Mesenchymal stem cell (in vitro differentiated cells and primary cell): ENCODE measurements at regions not wholly inside any gene's neighbourhood (a gene's known extent, or its start where the extent isn't known, plus 50 kb on each side); places are given as distances from the start of the nearest gene placed in this dataset.
A peak's percentile ranks its signal among the peaks of the same experiment; 100 is the strongest.

ENCODE experiments used
- DNase-seq: peaks from one replicate; pipeline ENCODE4 v3.0.0-alpha.2; 2013
- H2AFZ ChIP-seq: one replicate; pipeline ENCODE4 v1.6.1; 2013; ENCODE audit warnings: low read depth, mild to moderate bottlenecking, control low read depth, inconsistent platforms, low read length, moderate library complexity
- H2AK5ac ChIP-seq: 2 replicates; pipeline ENCODE4 v1.6.1; 2013; ENCODE audit warnings: low read length, moderate library complexity, mild to moderate bottlenecking, inconsistent platforms; ENCODE audit not compliant: severe bottlenecking
- H2BK120ac ChIP-seq: one replicate; pipeline ENCODE4 v1.6.1; 2013; ENCODE audit warnings: low read depth, mild to moderate bottlenecking, inconsistent platforms, low read length, moderate library complexity
- H2BK12ac ChIP-seq, 2 experiments: one replicate each; pipeline ENCODE4 v1.6.1; 2013; ENCODE audit warnings: inconsistent platforms in 2 of 2, low read length in 2 of 2, mild to moderate bottlenecking in 2 of 2, moderate library complexity in 2 of 2, control low read depth in 1 of 2
- H2BK15ac ChIP-seq: one replicate; pipeline ENCODE4 v1.6.1; 2013; ENCODE audit warnings: mild to moderate bottlenecking, low read depth, inconsistent platforms; ENCODE audit not compliant: poor library complexity, severe bottlenecking
- H2BK5ac ChIP-seq: 2 replicates; pipeline ENCODE4 v1.6.1; 2013; ENCODE audit warnings: low read depth, mild to moderate bottlenecking, low read length, control low read depth, inconsistent platforms; ENCODE audit not compliant: poor library complexity, severe bottlenecking
- H3K14ac ChIP-seq, 2 experiments: one replicate each; pipeline ENCODE4 v1.6.1; 2013; ENCODE audit warnings: inconsistent platforms in 2 of 2, low read length in 2 of 2, control low read depth in 1 of 2, mild to moderate bottlenecking in 1 of 2, moderate library complexity in 1 of 2
- H3K18ac ChIP-seq, 2 experiments: one replicate each; pipeline ENCODE4 v1.6.1; 2013; ENCODE audit warnings: inconsistent platforms in 2 of 2, low read length in 2 of 2, control low read depth in 1 of 2, low read depth in 1 of 2, mild to moderate bottlenecking in 1 of 2
- H3K23ac ChIP-seq, 2 experiments: one replicate each; pipeline ENCODE4 v1.6.1; 2013; ENCODE audit warnings: inconsistent platforms in 2 of 2, low read length in 2 of 2, mild to moderate bottlenecking in 2 of 2, moderate library complexity in 2 of 2, control low read depth in 1 of 2
- H3K27ac ChIP-seq: 2 replicates; pipeline ENCODE4 v1.5.1; 2013; ENCODE audit warnings: mild to moderate bottlenecking, moderate library complexity, low read length, control low read depth, inconsistent platforms; ENCODE audit not compliant: poor library complexity, severe bottlenecking
- H3K27me3 ChIP-seq, 2 experiments: 2 replicates each; pipeline versions ENCODE4 v1.6.1 to v1.7.0; 2013; ENCODE audit warnings: low read length in 2 of 2, mild to moderate bottlenecking in 2 of 2, moderate library complexity in 2 of 2, control low read depth in 1 of 2, inconsistent platforms in 1 of 2; ENCODE audit not compliant: control insufficient read depth in 1 of 2, insufficient read depth in 1 of 2
- H3K36me3 ChIP-seq, 2 experiments: 2 replicates each; pipeline versions ENCODE4 v1.6.1 to v1.7.0; 2013; ENCODE audit warnings: low read length in 2 of 2, control low read depth in 1 of 2, inconsistent platforms in 1 of 2, low read depth in 1 of 2, mild to moderate bottlenecking in 1 of 2; ENCODE audit not compliant: insufficient read depth in 2 of 2, control insufficient read depth in 1 of 2
- H3K4ac ChIP-seq, 2 experiments: one replicate each; pipeline ENCODE4 v1.6.1; 2013; ENCODE audit warnings: inconsistent platforms in 2 of 2, low read length in 2 of 2, mild to moderate bottlenecking in 2 of 2, moderate library complexity in 2 of 2, control low read depth in 1 of 2, low read depth in 1 of 2
- H3K4me1 ChIP-seq: 2 replicates; pipeline ENCODE4 v1.6.1; 2013; ENCODE audit warnings: low read depth, low read length, control low read depth; ENCODE audit not compliant: control insufficient read depth, insufficient read depth
- H3K4me2 ChIP-seq: 2 replicates; pipeline ENCODE4 v1.6.1; 2013; ENCODE audit warnings: low read length, mild to moderate bottlenecking, inconsistent platforms; ENCODE audit not compliant: poor library complexity, severe bottlenecking
- H3K4me3 ChIP-seq, 2 experiments: 2 replicates each; pipeline versions ENCODE4 v1.5.1 to v1.7.0; 2013; ENCODE audit warnings: low read length in 2 of 2, mild to moderate bottlenecking in 2 of 2, control low read depth in 1 of 2, low read depth in 1 of 2; ENCODE audit not compliant: insufficient read depth in 1 of 2
- H3K79me1 ChIP-seq: replicated peaks from 2 replicates; pipeline ENCODE4 v1.6.1; 2013; ENCODE audit warnings: mild to moderate bottlenecking, control low read depth, low read length, inconsistent platforms; ENCODE audit not compliant: poor library complexity, severe bottlenecking
- H3K9ac ChIP-seq: 2 replicates; pipeline ENCODE4 v1.7.0; 2013; ENCODE audit warnings: mild to moderate bottlenecking, low read length, moderate library complexity
- H3K9me3 ChIP-seq: 2 replicates; pipeline ENCODE4 v1.7.0; 2013; ENCODE audit warnings: mild to moderate bottlenecking, low read length; ENCODE audit not compliant: control insufficient read depth
- H4K8ac ChIP-seq: one replicate; pipeline ENCODE4 v1.6.1; 2013; ENCODE audit warnings: inconsistent platforms, mild to moderate bottlenecking, low read length, moderate library complexity
- H4K91ac ChIP-seq: one replicate; pipeline ENCODE4 v1.6.1; 2013; ENCODE audit warnings: mild to moderate bottlenecking, low read length, inconsistent platforms
- WGBS: methylation state at CpG from one replicate; pipeline ENCODE4 v1.1.7; 2013; ENCODE audit warnings: mixed read lengths; 5-methylcytosine and 5-hydroxymethylcytosine counted together

DNA sequence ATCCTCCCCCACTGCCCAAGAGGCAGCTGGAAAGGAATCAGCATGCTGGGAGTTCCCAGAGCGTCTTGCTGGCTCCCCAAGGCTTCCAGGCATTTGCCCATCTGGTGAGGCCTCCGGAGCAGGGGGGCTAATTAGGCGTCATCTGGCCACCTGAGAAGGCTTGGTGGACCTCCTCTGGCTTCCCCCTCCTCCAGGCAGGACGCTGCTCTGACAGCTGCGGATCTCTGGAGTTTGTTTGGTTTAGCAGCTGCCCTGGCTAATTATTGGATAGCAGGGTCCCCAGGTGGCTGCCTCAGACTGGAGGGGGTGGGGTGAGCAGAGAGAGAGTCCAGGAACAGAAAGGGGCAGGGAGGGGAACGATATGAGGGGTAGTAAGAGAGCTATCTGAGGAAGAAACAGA, 425.2 kb upstream of the MEX3C start:
- Histone ChIP-seq H3K27me3 (peaks cover 0 to 9% of the 10 kb centered on the region in 2 experiments), H3K9ac (no peak overlapping the region), H3K18ac (no peak overlapping the region), H2AK5ac (no peak overlapping the region), H2BK5ac (no peak overlapping the region), H4K91ac (no peak overlapping the region), H3K4me2 (no peak overlapping the region), H2BK15ac (no peak overlapping the region), H3K4me1 (no peaks in the 10 kb centered on the region), H3K23ac (no peak overlapping the region), H3K9me3 (no peaks in the 10 kb centered on the region), H3K4ac (no peak overlapping the region), H2BK120ac (no peak overlapping the region), H2BK12ac (no peak overlapping the region), H3K4me3 (peak overlapping the region in 1 of 2 experiments; percentile 4), H4K8ac (no peak overlapping the region), H3K79me1 (no peaks in the 10 kb centered on the region), H3K14ac (no peak overlapping the region), H3K27ac (no peak overlapping the region), H2AFZ (no peak overlapping the region), H3K36me3 (no peaks in the 10 kb centered on the region)
- no peak for DNase-seq
- 9% methylated on average over 6 of the region's 6 CpGs for WGBS

DNA sequence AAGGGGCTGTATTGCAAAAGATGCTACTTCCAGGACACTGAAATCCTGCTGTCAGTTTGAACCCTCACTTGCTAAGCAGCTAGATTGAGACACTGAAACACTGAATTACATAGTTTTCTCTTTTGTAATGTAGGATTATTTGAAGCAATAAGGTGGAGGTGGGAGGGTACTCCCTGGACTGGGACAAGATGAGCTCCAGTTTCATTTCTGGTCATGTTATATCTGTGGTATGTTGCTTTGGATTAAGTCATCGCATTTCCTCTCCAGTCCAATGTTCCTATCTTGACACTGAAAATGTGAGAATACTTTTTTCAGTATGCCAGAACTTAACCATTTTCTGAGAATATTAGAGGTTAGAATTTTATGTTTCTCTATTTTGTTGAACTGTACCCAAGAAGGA, 426.2 kb upstream of the MEX3C start:
- H3K4me2 ChIP-seq: no peak overlapping the region

DNA sequence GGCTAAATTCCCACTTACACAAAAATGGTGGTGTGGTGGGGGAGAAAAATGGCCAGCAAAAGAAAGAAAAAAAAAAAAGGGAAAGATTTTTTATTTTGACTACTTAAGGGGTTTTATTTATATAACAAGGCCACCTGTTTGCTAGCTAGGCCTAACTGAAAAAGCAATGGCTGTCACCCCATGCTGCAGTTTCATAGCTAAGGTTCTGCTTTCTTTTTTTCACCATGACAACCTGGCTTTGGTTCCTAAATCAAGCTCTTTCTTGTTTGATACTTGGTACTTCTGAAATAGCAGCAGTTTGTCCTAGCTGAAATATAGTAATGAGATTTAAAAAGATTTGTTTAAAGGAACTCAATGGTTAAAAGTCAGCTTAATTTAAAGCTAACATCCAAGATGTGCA, 433.2 kb upstream of the MEX3C start:
- no peak overlapping the region for H3K9ac ChIP-seq
- H3K23ac ChIP-seq: no peak overlapping the region
- H3K4me2 ChIP-seq: no peak overlapping the region
- no peak overlapping the region for H3K27ac ChIP-seq
- H2BK5ac ChIP-seq: no peak overlapping the region
- no peak overlapping the region for H3K14ac ChIP-seq
- H3K4me1 ChIP-seq: no peaks in the 10 kb centered on the region
- no peak overlapping the region for H3K4ac ChIP-seq
- no peak for DNase-seq
- H2BK12ac ChIP-seq: no peak overlapping the region
- H4K91ac ChIP-seq: no peak overlapping the region
- no peak overlapping the region for H2BK120ac ChIP-seq
- no peak overlapping the region for H3K18ac ChIP-seq
- no peaks in the 10 kb centered on the region for H3K79me1 ChIP-seq
- no peak overlapping the region for H3K4me3 ChIP-seq
- no peak overlapping the region for H4K8ac ChIP-seq
- H3K9me3 ChIP-seq: peaks cover 19% of the 10 kb centered on the region
- no peak overlapping the region for H2BK15ac ChIP-seq
- H3K27me3 ChIP-seq: no peaks in the 10 kb centered on the region
- no peak overlapping the region for H2AK5ac ChIP-seq
- H2AFZ ChIP-seq: no peak overlapping the region
- no peaks in the 10 kb centered on the region for H3K36me3 ChIP-seq

More for the DNA sequence above, 426.2 kb upstream of the MEX3C start:
- H3K9me3 ChIP-seq: no peaks in the 10 kb centered on the region
- no peak overlapping the region for H2AFZ ChIP-seq
- H3K23ac ChIP-seq: no peak overlapping the region
- H2AK5ac ChIP-seq: no peak overlapping the region
- H3K79me1 ChIP-seq: no peaks in the 10 kb centered on the region
- no peaks in the 10 kb centered on the region for H3K4me1 ChIP-seq
- no CpG with 5 or more reads among the region's 1 CpG for WGBS
- no peak overlapping the region for H2BK15ac ChIP-seq
- H3K27ac ChIP-seq: no peak overlapping the region
- no peak overlapping the region for H2BK5ac ChIP-seq
- no peak overlapping the region for H3K9ac ChIP-seq
- H2BK120ac ChIP-seq: no peak overlapping the region
- H3K14ac ChIP-seq: no peak overlapping the region
- DNase-seq: no peak
- H3K4ac ChIP-seq: no peak overlapping the region
- no peak overlapping the region for H2BK12ac ChIP-seq
- H4K8ac ChIP-seq: no peak overlapping the region
- H4K91ac ChIP-seq: no peak overlapping the region
- H3K27me3 ChIP-seq: peaks cover 0 to 9% of the 10 kb centered on the region in 2 experiments
- H3K18ac ChIP-seq: no peak overlapping the region
- H3K36me3 ChIP-seq: no peaks in the 10 kb centered on the region
- no peak overlapping the region for H3K4me3 ChIP-seq

DNA sequence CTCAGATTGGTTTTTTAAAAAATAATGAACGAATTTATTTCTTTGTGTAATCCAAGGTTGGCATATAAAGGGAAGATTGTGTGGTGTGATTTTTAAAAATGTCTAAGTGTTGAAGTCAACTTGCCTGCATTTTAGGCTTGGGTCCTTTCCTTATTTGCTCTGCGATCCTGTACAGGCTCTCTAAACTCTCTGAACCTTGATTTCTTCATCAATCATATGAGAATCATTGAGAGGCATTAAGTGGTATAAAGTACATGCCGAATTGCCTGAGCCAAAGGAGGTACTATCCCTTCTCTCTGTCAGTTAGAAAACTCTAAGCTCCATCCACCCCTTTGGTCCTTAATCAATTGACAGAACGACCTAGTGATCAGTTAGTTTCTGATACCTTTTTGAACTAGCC, 440.4 kb upstream of the MEX3C start:
- DNase-seq: no peak

More for the DNA sequence above, 440.4 kb upstream of the MEX3C start:
- Histone ChIP-seq H4K91ac (no peak overlapping the region), H2AFZ (no peak overlapping the region), H3K18ac (no peak overlapping the region), H2BK120ac (no peak overlapping the region), H3K4me3 (no peak overlapping the region), H2AK5ac (no peak overlapping the region), H3K23ac (no peak overlapping the region), H3K4ac (no peak overlapping the region), H2BK5ac (no peak overlapping the region), H3K36me3 (no peaks in the 10 kb centered on the region), H3K27me3 (no peaks in the 10 kb centered on the region), H3K4me1 (no peaks in the 10 kb centered on the region), H3K4me2 (no peak overlapping the region), H2BK15ac (no peak overlapping the region), H4K8ac (no peak overlapping the region), H3K79me1 (no peaks in the 10 kb centered on the region), H2BK12ac (no peak overlapping the region), H3K9me3 (peaks cover 21% of the 10 kb centered on the region), H3K14ac (no peak overlapping the region), H3K9ac (no peak overlapping the region), H3K27ac (no peak overlapping the region)
- WGBS: 46% methylated on average over 2 of the region's 4 CpGs
